ENCODE measurements at regions not wholly inside any gene's neighbourhood (a gene's known extent, or its start where the extent isn't known, plus 50 kb on each side); places are given as distances from the start of the nearest gene placed in this dataset.

DNA sequence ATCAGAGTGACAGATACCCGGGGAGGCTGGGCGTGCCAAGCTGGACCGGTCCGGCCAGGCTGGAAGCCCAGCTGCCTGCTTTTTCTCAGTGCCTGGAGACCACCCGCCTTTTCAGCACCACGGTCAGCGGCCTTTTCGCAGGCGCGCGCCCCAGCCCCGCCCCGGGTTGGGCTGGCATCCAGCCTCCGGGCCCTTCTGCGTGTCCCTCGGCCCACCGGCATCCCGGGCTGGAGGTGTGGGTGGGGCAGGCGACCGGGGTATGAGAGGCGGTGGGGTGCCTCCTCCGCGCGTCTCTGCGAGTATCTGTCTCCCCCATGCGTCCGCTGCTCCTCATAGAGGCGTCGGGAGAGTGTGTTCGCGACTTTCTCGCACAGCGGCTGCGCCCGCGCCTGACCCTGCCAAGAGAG lies 102.5 kb downstream of the MRM1 start:
- TF ChIP-seq, protein P1, sequence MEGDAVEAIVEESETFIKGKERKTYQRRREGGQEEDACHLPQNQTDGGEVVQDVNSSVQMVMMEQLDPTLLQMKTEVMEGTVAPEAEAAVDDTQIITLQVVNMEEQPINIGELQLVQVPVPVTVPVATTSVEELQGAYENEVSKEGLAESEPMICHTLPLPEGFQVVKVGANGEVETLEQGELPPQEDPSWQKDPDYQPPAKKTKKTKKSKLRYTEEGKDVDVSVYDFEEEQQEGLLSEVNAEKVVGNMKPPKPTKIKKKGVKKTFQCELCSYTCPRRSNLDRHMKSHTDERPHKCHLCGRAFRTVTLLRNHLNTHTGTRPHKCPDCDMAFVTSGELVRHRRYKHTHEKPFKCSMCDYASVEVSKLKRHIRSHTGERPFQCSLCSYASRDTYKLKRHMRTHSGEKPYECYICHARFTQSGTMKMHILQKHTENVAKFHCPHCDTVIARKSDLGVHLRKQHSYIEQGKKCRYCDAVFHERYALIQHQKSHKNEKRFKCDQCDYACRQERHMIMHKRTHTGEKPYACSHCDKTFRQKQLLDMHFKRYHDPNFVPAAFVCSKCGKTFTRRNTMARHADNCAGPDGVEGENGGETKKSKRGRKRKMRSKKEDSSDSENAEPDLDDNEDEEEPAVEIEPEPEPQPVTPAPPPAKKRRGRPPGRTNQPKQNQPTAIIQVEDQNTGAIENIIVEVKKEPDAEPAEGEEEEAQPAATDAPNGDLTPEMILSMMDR (IDR thresholded peaks at IDR 0.05), result no peak
- TF ChIP-seq POLR2A (IDR thresholded peaks at IDR 0.05), result no peak
